ENCODE measurements at regions not wholly inside any gene's neighbourhood (a gene's known extent, or its start where the extent isn't known, plus 50 kb on each side); places are given as distances from the start of the nearest gene placed in this dataset.
"Not testable (repeated sequence)": the region's sequence is repeated elsewhere in the genome, so short reads cannot be mapped to it uniquely, and the experiment has no call there.

DNA sequence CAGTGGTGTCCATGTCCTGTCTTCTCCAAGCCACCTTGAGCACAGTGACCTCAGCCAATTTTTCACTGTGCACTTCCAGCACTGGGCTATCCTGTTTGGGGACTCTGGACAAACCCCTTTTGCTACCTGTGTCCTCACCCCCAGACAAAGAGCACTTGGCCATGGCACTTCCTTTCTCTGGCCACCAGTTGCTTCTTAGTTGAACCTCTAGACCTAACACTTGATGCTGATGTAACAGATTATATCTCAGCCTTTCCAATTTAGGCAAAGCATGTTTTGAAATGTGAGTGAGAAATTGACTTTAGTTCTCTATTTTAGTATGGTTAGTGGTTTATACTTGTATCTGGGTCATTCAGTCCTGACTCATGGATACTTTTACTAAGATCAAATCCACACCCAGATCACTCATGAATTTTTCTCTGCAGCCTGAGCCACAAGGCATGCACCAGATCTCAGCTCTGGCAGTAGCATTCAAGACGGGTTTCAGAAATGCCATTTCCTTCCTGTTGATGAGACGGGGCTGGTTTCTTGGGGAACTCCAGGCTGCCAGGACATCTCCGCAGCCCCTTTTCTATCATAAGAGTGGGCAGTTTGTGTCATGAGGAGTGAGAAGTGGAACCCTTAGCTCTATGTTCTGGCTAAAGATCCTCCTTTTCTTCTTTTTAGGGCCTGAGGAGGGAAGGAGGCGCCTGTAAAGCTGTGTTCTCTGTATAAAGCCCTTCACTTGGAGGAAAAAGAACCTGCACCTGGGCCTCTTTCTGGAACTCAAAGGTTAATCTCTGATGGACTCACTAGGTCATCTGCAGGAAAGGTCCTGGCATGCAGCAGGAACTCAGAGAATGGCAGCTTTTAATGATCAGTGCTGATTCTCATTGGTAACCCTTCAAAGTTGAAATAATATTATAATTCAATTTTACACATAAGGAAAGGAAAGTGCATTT lies 185.6 kb upstream of the TENM4 start:
- DNase-seq, result no peak

GRCh38 chr11:79623375-79623774 lies 182.5 kb upstream of the TENM4 start:
- no peak for DNase-seq

DNA sequence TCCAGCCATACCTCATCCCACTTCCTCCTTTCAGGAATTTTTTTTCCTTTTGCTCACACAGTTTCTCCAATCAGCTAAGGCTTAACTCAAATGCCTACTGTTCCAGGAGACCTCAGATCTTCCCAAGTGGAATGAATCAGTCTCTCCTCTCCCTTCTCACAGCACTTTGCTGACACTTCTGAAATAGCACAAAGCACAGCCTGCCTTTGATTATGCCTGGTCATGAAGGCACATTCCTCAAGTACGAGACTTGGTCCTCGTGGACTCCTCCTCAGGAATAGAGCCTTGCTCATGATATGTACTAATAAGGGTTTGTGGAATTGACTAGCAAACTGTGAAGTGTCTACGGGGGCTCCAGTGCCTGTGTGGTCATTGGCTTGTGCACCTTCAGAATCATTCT lies 176.7 kb upstream of the TENM4 start:
- no peak for DNase-seq

- DNase-seq, result no peak
These were observed 175.6 kb upstream of the TENM4 start for GRCh38 chr11:79616392-79616851.

DNA sequence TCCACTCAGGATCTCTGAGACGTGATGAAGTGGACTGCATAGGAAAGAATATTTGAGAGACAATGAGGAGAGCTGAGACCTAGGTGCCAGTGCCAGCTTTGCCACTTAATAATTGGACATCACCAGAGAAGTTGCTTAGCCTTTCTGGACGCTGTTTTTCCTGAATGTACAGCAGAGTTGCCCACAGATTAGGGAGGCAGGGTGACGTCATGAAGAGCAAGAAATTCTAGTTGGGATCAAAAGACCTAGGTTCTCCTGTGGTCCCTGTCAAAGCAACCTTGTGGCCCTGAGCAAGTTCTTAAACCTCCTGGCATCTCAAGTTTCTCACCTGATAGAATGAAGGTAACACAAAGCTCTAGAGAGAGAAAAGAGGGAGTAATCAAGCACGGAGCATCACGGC lies 174.6 kb upstream of the TENM4 start:
- no peak for DNase-seq

DNA sequence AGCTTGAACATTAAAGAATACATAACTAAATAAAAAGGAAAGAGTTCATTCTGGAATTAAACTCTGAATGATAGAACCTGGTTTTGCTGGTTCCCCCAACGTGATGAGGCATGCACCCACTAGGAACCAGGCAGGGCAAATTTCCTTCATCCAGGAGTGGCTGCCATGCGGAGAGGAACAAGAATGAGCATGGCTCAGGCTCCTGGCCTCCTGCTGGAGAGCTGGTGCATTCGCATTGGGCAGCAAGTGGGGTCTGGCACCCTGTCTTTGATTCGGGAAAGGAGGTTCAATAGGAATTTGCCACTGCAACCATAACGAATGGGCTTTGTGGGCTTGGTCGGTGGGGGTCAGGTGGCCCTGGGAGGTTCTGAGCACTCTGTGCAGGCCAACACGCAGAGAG lies 169.8 kb upstream of the TENM4 start:
- no peak for DNase-seq

DNA sequence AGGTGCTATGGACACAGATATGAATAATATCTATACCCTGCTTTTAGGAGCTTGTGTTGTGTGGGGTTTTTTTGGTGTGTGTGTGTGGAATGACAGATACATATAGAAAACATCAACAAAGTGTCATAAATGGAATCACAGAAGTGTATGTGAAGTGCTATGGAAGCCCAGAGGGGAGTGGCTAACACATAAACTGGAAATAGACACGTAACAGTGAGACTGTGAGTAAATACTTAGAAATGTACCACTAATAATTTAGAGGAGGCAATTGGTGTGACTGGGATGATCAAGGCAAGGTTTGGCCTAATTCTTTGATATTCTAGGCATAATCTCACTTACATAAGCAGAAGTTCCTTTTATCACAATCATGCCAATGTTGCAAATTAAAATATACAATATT lies 169.3 kb upstream of the TENM4 start:
- no peak for DNase-seq

GRCh38 chr11:79609511-79609910 lies 168.7 kb upstream of the TENM4 start:
- no peak for DNase-seq

DNA sequence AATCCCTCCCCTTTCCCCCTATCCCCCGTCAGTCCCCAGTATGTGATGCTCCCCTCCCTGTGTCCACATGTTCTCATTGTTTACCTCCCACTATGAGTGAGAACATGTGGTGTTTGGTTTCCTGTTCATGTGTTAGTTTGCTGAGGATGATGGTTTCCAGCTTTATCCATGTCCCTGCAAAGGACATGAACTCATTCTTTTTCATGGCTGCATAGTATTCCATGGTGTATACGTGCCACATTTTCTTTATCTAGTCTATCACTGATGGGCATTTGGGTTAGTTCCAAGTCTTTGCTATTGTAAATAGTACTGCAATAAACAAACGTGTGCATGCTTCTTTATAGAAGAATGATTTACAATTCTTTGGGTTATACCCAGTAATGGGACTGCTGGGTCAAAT lies 165.6 kb upstream of the TENM4 start:
- not testable (repeated sequence) for DNase-seq

DNA sequence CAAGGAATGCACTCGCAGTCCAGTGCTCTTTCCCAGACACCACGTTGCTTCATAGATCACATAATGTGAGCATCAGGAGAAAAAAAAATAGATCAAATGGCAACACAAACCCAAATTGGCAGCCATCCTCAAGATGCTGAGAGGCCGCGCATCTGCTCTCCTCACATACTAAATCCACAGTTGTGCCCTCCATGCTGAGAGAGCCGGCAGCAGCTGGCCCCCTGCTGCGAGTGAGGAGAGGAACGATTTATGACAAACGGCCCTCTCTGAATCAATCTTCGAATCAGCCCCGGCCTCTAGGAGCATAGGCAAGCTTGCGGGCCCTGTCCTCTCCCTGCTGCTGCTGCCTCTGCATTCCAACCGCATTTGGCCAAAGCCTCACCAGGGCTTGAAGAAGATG lies 159.9 kb upstream of the TENM4 start:
- DNase-seq, result no peak

GRCh38 chr11:79594834-79595233 lies 154.0 kb upstream of the TENM4 start:
- DNase-seq, result no peak

DNA sequence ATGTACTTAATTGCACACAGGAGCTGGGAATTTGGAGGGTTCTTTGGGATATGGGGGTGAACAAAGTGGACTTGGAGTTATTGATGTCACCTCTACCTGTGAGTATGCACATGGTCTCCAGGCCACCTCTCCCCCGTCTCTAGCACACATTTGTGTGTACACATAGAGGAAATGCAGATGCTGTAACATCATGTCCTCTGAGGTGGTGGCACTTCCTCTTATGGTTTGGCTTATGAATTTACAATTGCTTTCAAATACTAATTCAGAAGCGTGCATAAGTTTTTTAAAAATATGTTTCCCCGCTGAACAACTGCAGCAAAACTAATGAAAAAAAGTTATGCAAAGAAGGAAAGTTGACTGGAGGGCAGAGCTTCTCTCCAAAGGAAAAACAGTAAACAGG lies 152.0 kb upstream of the TENM4 start:
- DNase-seq, result no peak

DNA sequence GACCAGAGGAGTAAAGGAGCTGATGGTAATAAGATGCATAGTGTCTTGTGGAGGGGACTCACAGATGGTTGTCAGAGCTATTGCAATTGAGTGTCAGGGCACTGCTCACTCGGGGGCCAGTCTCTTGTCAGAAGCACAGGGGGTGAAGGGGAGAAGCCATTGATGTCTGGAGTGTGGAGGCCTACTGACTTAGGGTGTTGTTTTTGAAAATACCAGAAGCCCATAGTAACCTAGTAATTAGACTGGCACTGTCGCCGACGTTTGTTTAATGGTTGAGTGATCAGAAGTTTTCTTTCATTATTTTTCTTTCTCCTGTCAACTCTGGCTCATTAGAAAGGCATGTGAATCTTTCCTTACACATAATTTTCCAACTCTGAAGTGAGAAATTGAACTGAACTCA lies 151.6 kb upstream of the TENM4 start:
- no peak for DNase-seq

DNA sequence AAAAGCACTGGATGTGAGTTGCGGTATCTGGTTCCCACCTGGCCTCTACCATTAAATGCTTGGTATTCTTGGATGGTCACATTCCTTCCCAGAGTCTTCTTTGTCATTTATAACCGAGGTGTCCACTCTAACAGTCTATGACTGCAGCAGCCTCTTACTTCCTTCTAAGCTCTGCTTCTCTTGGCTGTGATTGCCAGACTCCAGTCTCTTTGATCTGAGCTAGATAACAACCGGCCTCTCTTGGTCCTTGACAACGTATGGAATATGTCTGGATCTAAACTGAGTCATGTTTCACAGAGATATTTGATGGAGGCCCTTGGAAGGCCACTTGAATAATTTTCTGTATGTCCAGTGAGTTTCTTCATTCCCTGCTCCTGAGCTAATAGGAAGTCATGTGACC lies 141.6 kb upstream of the TENM4 start:
- DNase-seq, result no peak

DNA sequence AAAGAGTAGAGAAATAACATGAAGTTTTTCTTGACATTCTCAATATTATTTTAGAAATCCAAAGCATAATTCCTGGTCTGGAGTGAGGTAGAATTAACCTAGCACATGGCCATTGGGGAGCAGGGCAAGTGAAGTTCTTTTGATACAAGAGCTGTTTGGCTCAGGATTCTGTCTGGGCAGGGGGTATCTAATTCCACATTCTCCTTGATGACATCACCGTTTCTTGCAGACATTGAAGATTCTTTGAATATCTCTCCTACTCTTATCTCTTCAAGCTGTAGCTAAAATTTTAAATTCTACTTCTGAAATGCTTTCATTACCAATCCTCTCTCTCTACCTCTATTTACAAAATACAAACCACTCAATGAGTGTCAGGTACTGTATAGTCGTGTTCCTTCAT lies 138.2 kb upstream of the TENM4 start:
- DNase-seq, result no peak

DNA sequence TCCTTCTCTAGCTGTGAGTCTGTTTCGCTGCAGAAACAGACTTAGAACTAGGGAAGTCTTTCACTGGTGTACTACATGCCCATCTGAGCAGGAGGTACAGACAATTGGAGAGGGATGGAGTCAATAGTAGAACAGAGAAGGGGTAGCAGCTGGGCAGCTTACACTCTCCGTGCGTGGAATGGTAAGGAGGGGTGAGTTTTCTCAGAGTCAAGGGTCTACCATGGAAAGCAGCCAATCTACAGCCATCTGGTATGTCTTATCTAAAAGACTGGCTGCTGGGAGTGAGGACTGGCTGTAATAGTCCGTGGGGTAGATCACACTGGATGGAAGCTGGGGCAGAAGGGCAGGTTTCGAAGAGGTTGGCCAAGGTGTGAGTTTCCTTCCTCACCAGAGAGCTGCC lies 137.3 kb upstream of the TENM4 start:
- no peak for DNase-seq

DNA sequence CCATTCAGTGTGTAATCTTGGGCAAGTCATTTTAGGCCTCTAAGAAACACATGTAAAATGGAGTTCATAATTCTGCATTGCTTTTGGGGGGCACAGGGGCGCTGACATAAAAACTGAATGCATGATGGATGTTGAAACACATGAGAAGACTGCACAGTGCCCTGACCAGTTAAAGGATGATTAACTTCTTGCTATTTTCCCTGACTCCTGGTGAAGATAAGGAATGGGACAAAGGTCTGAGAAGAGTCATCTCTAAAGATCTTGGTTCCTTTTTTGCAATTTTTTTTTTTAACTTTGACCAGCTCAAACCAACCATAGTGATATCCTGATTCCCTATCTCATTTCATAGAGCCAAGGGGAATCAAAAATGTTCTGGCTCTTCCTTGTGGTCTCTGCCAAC lies 134.9 kb upstream of the TENM4 start:
- DNase-seq, result no peak

DNA sequence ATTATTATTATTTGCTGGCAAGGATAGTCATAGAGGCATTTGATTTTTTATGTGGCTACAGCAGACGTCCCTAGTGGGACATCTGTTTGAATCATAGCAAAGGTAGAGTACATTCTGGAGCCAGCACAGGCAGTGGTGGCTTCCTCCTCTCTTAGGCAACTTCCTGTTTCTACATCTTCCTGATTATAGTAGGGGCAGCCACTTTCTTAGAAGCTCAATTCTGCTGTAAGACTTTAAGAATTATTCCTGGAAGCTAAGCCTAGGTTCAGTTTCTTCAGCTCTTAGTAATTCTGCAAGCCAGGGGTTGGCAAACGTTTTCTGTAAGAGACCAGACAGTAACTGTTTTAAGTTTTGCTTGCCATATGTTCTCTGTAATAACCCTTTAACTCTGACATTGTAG lies 129.3 kb upstream of the TENM4 start:
- DNase-seq, result no peak

DNA sequence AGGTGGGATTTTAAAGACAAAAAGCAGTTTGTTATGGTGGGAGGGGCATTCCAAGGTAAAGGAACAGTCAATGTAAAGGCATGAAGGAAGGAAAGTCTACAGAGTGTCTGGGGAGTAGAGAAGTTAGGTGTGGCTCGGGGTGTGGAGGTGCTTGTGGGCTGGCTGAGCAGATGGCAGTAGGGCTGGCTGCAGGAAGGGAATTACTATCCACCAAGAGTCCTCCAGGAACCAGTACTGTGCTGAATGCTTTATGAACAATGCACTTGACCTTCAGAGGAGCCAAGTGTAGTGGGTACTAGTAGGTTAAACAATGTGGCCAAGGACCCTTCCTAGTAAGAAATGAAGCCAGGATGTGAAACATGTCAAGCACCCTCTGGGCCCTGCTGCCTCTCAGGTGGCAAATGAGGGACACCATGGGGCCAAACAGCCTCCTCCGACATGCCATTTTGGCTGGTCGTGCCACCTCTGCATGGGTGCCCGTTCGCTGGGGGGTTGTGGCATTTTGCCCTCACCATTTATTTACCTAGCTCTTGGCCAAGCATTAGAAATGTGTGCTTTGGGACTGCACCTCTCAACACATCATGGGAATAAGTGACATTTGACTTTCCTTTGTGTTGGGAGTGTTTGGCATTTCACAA lies 123.6 kb upstream of the TENM4 start:
- no peak for DNase-seq

DNA sequence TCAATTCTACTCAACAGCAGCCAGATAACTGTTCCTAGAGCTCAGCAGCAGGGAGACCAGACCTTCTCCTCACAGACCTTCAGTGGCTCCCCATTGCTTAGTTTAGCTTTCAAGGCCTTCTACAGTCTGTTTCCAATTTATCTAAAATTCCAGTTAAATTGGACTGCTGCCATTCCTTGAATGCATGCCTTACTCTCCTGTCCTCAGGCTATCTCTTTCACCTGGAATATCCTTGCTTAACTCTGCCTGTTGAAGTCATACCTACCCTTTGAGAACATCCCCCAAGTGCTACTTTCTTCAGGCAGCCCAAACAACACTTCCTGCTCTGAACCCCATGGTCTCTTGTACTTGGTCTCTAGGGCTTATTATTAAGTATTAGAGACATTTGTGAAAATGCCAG lies 120.7 kb upstream of the TENM4 start:
- DNase-seq, result no peak

DNA sequence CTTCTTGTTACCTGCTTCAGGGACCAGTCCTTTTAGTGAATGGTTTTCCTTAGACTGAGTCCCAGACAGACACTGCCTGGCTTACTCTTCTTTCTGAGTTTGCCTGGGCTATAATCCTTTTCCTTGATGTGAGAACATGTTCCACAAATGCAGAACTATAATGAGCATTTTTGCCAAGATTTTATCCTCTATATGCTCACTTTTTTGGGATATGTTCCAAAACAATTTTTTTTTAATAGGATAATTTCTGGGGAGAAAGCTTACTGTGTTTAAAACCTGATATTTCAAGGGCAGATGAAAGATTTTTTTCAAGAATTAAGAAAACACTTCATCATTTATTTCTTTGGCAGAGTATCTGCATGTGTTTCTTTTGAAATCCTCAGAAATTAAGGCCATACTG lies 110.0 kb upstream of the TENM4 start:
- DNase-seq, result no peak

DNA sequence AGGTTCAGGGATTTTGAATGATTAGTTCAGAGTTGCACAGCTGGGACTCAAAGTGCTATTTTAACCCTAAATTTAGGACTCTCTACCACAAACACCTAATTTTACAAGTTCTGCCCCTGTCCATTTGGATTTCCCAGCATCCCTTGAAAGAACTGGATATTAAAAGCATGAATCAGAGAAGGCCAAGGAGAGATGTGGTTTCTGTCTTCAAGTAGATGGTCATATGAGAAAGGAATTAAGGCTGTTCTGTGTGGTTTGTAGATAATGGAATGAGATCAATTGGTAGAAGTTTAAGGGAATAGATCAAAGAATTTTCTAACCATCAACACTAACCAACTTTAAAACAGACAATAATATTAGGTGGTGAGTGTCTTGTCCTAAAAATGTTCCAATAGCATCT lies 106.4 kb upstream of the TENM4 start:
- DNase-seq, result no peak

DNA sequence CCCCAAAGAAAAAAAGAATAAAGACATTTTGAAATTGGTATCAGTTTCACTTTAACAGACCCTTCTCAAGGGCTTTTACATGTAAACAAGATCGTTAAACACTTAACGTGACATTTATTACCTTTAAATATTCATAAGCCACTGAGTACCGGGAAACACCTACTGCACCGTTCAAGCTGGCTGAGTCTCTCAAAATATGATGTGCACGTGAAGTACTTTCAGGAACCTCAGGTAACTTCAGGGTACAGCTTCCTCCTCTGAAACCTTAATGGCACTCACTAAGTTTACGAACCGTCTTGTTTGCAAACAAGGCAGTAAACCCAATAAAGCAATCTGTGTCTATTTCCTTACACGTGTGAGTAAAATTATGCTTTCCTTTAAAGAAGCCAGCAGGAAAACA lies 105.5 kb upstream of the TENM4 start:
- peak; percentile 5 for DNase-seq

DNA sequence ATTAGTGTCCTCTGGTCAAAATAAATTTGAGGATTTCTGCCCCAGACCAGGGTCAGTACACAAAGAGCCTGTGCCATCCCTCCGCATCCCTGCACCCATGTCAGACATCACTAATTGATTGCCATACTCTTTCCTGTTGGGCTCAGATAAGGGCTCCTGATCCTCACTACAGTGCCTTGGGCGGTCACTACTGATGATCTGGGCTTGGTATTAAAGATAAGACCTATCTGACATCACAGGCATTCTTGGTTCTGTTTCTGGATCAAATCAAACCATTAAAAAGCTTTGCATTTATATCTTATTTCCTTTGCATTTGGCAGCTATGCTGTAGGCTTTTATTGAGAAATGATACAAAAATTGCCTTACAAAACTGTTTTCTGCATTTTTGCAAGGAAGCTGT lies 103.5 kb upstream of the TENM4 start:
- DNase-seq, result no peak

All from left kidney (tissue), 1 donor.